ENCODE measurements at regions not wholly inside any gene's neighbourhood (a gene's known extent, or its start where the extent isn't known, plus 50 kb on each side); places are given as distances from the start of the nearest gene placed in this dataset.

- H3K56ac ChIP-seq (ENCODE audit: low read length) = no peak overlapping the region
- no peak overlapping the region for H3K4ac ChIP-seq (ENCODE audit: low read depth, low read length)
- no peaks in the 10 kb centered on the region for H3K4me1 ChIP-seq (ENCODE audit: control insufficient read depth, low read depth, low read length)
- H3K36me3 ChIP-seq (ENCODE audit: control insufficient read depth, insufficient read depth, low read length) = no peaks in the 10 kb centered on the region
- no peak overlapping the region for H2AK5ac ChIP-seq (ENCODE audit: low read length)
- no peak overlapping the region for H3K23ac ChIP-seq (ENCODE audit: low read length)
- H3K4me3 ChIP-seq (ENCODE audit: low read length) = no peak overlapping the region
- H3K18ac ChIP-seq (ENCODE audit: low read length) = no peak overlapping the region
- no peak overlapping the region for H4K5ac ChIP-seq (ENCODE audit: low read length)
- H3K27ac ChIP-seq (ENCODE audit: low read depth, low read length) = no peak overlapping the region
- H3K79me1 ChIP-seq (ENCODE audit: low read length) = no peaks in the 10 kb centered on the region
- H2BK15ac ChIP-seq (replicated peaks; ENCODE audit: low read depth) = no peak overlapping the region
- H2BK5ac ChIP-seq (ENCODE audit: low read length) = no peak overlapping the region
- no peak overlapping the region for H2BK120ac ChIP-seq (ENCODE audit: low read depth, low read length)
- DNase-seq = no peak
- no CpG with 5 or more reads among the region's 10 CpGs for WGBS (ENCODE audit: extremely low coverage, insufficient coverage, low lambda C conversion rate)
- no peak overlapping the region for H3K4me2 ChIP-seq (ENCODE audit: low read length)
- H3K27me3 ChIP-seq (ENCODE audit: insufficient read depth, low read length, poor library complexity) = no peaks in the 10 kb centered on the region
- H3K79me2 ChIP-seq (ENCODE audit: control insufficient read depth, insufficient read depth, low read length) = no peaks in the 10 kb centered on the region
- H3K9ac ChIP-seq (ENCODE audit: low read length) = no peak overlapping the region
- H4K8ac ChIP-seq (ENCODE audit: low read depth, low read length) = no peak overlapping the region
Observed at GRCh38 chr2:234579231-234579962, 82.5 kb upstream of the ARL4C start.

DNA sequence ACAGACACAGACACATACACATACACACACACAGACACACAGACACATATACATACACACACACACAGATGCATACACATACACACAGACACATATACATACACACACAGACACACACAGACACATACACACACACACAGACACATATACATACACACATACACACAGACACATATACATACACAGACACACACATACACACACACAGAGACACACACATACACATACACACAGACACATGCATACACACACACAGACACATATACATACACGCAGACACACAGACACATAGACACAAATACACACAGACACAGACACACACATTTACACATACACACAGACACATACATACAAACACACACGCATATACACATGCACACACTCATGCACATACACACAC lies 81.5 kb upstream of the ARL4C start:
- Histone ChIP-seq H3K4me2 (ENCODE audit: low read length) (no peak overlapping the region), H3K4ac (ENCODE audit: low read depth, low read length) (no peak overlapping the region), H3K23ac (ENCODE audit: low read length) (no peak overlapping the region), H3K79me1 (ENCODE audit: low read length) (no peaks in the 10 kb centered on the region), H3K18ac (ENCODE audit: low read length) (no peak overlapping the region), H3K56ac (ENCODE audit: low read length) (no peak overlapping the region), H2AK5ac (ENCODE audit: low read length) (no peak overlapping the region), H4K8ac (ENCODE audit: low read depth, low read length) (no peak overlapping the region), H3K27ac (ENCODE audit: low read depth, low read length) (no peak overlapping the region), H3K79me2 (ENCODE audit: control insufficient read depth, insufficient read depth, low read length) (no peaks in the 10 kb centered on the region), H3K36me3 (ENCODE audit: control insufficient read depth, insufficient read depth, low read length) (no peaks in the 10 kb centered on the region), H2BK5ac (ENCODE audit: low read length) (no peak overlapping the region), H2BK120ac (ENCODE audit: low read depth, low read length) (no peak overlapping the region), H3K9ac (ENCODE audit: low read length) (no peak overlapping the region), H2BK15ac (replicated peaks; ENCODE audit: low read depth) (no peak overlapping the region), H3K4me3 (ENCODE audit: low read length) (no peak overlapping the region), H3K27me3 (ENCODE audit: insufficient read depth, low read length, poor library complexity) (no peaks in the 10 kb centered on the region), H3K4me1 (ENCODE audit: control insufficient read depth, low read depth, low read length) (no peaks in the 10 kb centered on the region), H4K5ac (ENCODE audit: low read length) (no peak overlapping the region)
- WGBS (ENCODE audit: extremely low coverage, insufficient coverage, low lambda C conversion rate) = no CpG with 5 or more reads among the region's 2 CpGs
- DNase-seq = no peak

DNA sequence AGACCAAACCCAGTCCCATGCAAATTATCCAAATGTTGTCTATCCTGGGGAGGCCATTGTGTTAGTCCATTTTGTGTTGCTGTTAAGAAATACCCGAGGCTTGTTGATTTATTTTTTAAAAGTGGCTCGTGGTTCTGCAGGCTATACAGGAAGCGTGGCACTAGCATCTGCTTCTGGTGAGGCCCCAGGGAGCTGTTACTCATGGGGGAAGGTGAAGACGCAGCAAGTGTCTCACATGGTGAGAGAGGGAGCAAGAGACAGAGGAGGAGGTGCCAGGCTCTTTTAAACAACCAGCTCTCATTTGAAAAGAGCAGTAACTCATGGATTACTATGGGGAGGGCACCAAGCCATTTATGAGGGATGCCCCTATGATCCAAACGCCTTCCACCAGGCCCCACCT lies 80.3 kb upstream of the ARL4C start:
- Histone ChIP-seq H3K79me2 (ENCODE audit: control insufficient read depth, insufficient read depth, low read length) (no peaks in the 10 kb centered on the region), H2BK5ac (ENCODE audit: low read length) (no peak overlapping the region), H3K4ac (ENCODE audit: low read depth, low read length) (no peak overlapping the region), H3K56ac (ENCODE audit: low read length) (no peak overlapping the region), H3K27me3 (ENCODE audit: insufficient read depth, low read length, poor library complexity) (no peaks in the 10 kb centered on the region), H4K8ac (ENCODE audit: low read depth, low read length) (no peak overlapping the region), H2BK15ac (replicated peaks; ENCODE audit: low read depth) (no peak overlapping the region), H2AK5ac (ENCODE audit: low read length) (no peak overlapping the region), H3K4me2 (ENCODE audit: low read length) (no peak overlapping the region), H3K36me3 (ENCODE audit: control insufficient read depth, insufficient read depth, low read length) (no peaks in the 10 kb centered on the region), H3K4me1 (ENCODE audit: control insufficient read depth, low read depth, low read length) (no peaks in the 10 kb centered on the region), H4K5ac (ENCODE audit: low read length) (no peak overlapping the region), H2BK120ac (ENCODE audit: low read depth, low read length) (no peak overlapping the region), H3K79me1 (ENCODE audit: low read length) (no peaks in the 10 kb centered on the region), H3K9ac (ENCODE audit: low read length) (no peak overlapping the region), H3K27ac (ENCODE audit: low read depth, low read length) (no peak overlapping the region), H3K18ac (ENCODE audit: low read length) (no peak overlapping the region), H3K23ac (ENCODE audit: low read length) (no peak overlapping the region), H3K4me3 (ENCODE audit: low read length) (no peak overlapping the region)
- no CpG with 5 or more reads among the region's 5 CpGs for WGBS (ENCODE audit: extremely low coverage, insufficient coverage, low lambda C conversion rate)
- no peak for DNase-seq

GRCh38 chr2:234571620-234572407 lies 74.9 kb upstream of the ARL4C start:
- Histone ChIP-seq H3K79me1 (ENCODE audit: low read length) (no peaks in the 10 kb centered on the region), H2BK15ac (replicated peaks; ENCODE audit: low read depth) (no peak overlapping the region), H3K36me3 (ENCODE audit: control insufficient read depth, insufficient read depth, low read length) (no peaks in the 10 kb centered on the region), H3K18ac (ENCODE audit: low read length) (no peak overlapping the region), H4K8ac (ENCODE audit: low read depth, low read length) (no peak overlapping the region), H2AK5ac (ENCODE audit: low read length) (no peak overlapping the region), H3K4me3 (ENCODE audit: low read length) (no peak overlapping the region), H3K23ac (ENCODE audit: low read length) (no peak overlapping the region), H2BK120ac (ENCODE audit: low read depth, low read length) (no peak overlapping the region), H3K4me1 (ENCODE audit: control insufficient read depth, low read depth, low read length) (no peaks in the 10 kb centered on the region), H2BK5ac (ENCODE audit: low read length) (no peak overlapping the region), H4K5ac (ENCODE audit: low read length) (no peak overlapping the region), H3K79me2 (ENCODE audit: control insufficient read depth, insufficient read depth, low read length) (no peaks in the 10 kb centered on the region), H3K9ac (ENCODE audit: low read length) (no peak overlapping the region), H3K27ac (ENCODE audit: low read depth, low read length) (no peak overlapping the region), H3K27me3 (ENCODE audit: insufficient read depth, low read length, poor library complexity) (no peaks in the 10 kb centered on the region), H3K4me2 (ENCODE audit: low read length) (no peak overlapping the region), H3K56ac (ENCODE audit: low read length) (no peak overlapping the region), H3K4ac (ENCODE audit: low read depth, low read length) (no peak overlapping the region)
- no CpG with 5 or more reads among the region's 9 CpGs for WGBS (ENCODE audit: extremely low coverage, insufficient coverage, low lambda C conversion rate)
- no peak for DNase-seq

DNA sequence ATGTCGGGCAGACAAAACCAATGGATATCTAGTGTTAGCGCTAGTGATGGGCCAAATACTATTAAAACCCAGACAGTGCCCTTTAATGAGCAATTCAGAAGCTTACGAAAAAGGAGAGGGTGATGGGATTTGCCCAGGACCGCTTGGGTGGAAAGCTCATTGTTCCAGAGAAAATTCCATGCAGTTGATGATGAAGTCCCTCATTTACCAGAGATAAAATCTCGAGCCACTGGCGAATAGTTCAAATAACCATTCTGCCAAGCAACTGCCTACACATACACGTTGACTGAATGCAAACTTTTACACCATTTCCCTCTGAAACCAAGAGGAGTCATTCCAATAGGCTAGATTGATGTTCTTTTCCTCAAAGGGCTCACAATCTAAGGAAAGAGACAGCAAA lies 73.6 kb upstream of the ARL4C start:
- Histone ChIP-seq H2BK15ac (replicated peaks; ENCODE audit: low read depth) (no peak overlapping the region), H3K9ac (ENCODE audit: low read length) (no peak overlapping the region), H3K4ac (ENCODE audit: low read depth, low read length) (no peak overlapping the region), H4K5ac (ENCODE audit: low read length) (no peak overlapping the region), H2BK120ac (ENCODE audit: low read depth, low read length) (no peak overlapping the region), H3K36me3 (ENCODE audit: control insufficient read depth, insufficient read depth, low read length) (no peaks in the 10 kb centered on the region), H3K56ac (ENCODE audit: low read length) (no peak overlapping the region), H3K4me1 (ENCODE audit: control insufficient read depth, low read depth, low read length) (no peaks in the 10 kb centered on the region), H3K79me2 (ENCODE audit: control insufficient read depth, insufficient read depth, low read length) (no peaks in the 10 kb centered on the region), H4K8ac (ENCODE audit: low read depth, low read length) (no peak overlapping the region), H3K18ac (ENCODE audit: low read length) (no peak overlapping the region), H2AK5ac (ENCODE audit: low read length) (no peak overlapping the region), H3K23ac (ENCODE audit: low read length) (no peak overlapping the region), H3K4me2 (ENCODE audit: low read length) (no peak overlapping the region), H3K27ac (ENCODE audit: low read depth, low read length) (no peak overlapping the region), H2BK5ac (ENCODE audit: low read length) (no peak overlapping the region), H3K4me3 (ENCODE audit: low read length) (no peak overlapping the region), H3K79me1 (ENCODE audit: low read length) (no peaks in the 10 kb centered on the region), H3K27me3 (ENCODE audit: insufficient read depth, low read length, poor library complexity) (no peaks in the 10 kb centered on the region)
- WGBS (ENCODE audit: extremely low coverage, insufficient coverage, low lambda C conversion rate) = no CpG with 5 or more reads among the region's 7 CpGs
- DNase-seq = no peak

Data from mesendoderm (in vitro differentiated cells).